ENCODE measurements at regions not wholly inside any gene's neighbourhood (a gene's known extent, or its start where the extent isn't known, plus 50 kb on each side); places are given as distances from the start of the nearest gene placed in this dataset.
"Not testable (repeated sequence)": the region's sequence is repeated elsewhere in the genome, so short reads cannot be mapped to it uniquely, and the experiment has no call there.

GRCh38 chr4:189505380-189505779 is 435.3 kb upstream of the FRG1 start:
- CTCF ChIA-PET = no interaction called here
- Mint-ChIP-seq H3K27me3 (no peaks in the 10 kb centered on the region), H3K27ac (no peak overlapping the region), H3K4me3 (no peak overlapping the region), H3K36me3 (no peaks in the 10 kb centered on the region), H3K4me1 (no peaks in the 10 kb centered on the region), H3K9me3 (peaks cover 5% of the 10 kb centered on the region)
- DNase-seq = no peak

- no peaks in the 10 kb centered on the region for H3K36me3 Mint-ChIP-seq
- H3K4me3 Mint-ChIP-seq = no peak overlapping the region
- CTCF ChIA-PET = no interaction called here
- no peak for DNase-seq
- no peak overlapping the region for H3K27ac Mint-ChIP-seq
- peaks cover 5% of the 10 kb centered on the region for H3K9me3 Mint-ChIP-seq
- H3K27me3 Mint-ChIP-seq = no peaks in the 10 kb centered on the region
- no peaks in the 10 kb centered on the region for H3K4me1 Mint-ChIP-seq
Measured at GRCh38 chr4:189506080-189506479, 434.6 kb upstream of the FRG1 start.

- Mint-ChIP-seq H3K4me3 (no peak overlapping the region), H3K27ac (no peak overlapping the region), H3K9me3 (peaks cover 5% of the 10 kb centered on the region), H3K36me3 (no peaks in the 10 kb centered on the region), H3K27me3 (no peaks in the 10 kb centered on the region), H3K4me1 (no peaks in the 10 kb centered on the region)
- CTCF ChIA-PET = no interaction called here
- DNase-seq = no peak
Measured at GRCh38 chr4:189507060-189507459, 433.6 kb upstream of the FRG1 start.

GRCh38 chr4:189510601-189511000 is 430.1 kb upstream of the FRG1 start:
- H3K27ac Mint-ChIP-seq = no peak overlapping the region
- no peak for DNase-seq
- CTCF ChIA-PET = no interaction called here
- H3K27me3 Mint-ChIP-seq = no peaks in the 10 kb centered on the region
- no peak overlapping the region for H3K4me3 Mint-ChIP-seq
- peaks cover 2% of the 10 kb centered on the region for H3K9me3 Mint-ChIP-seq
- no peaks in the 10 kb centered on the region for H3K36me3 Mint-ChIP-seq
- H3K4me1 Mint-ChIP-seq = no peaks in the 10 kb centered on the region

GRCh38 chr4:189511581-189511980 is 429.1 kb upstream of the FRG1 start:
- Mint-ChIP-seq H3K36me3 (no peaks in the 10 kb centered on the region), H3K4me1 (no peaks in the 10 kb centered on the region), H3K27me3 (no peaks in the 10 kb centered on the region), H3K27ac (no peak overlapping the region), H3K9me3 (peaks cover 3% of the 10 kb centered on the region), H3K4me3 (no peak overlapping the region)
- no peak for DNase-seq
- CTCF ChIA-PET = no interaction called here

GRCh38 chr4:189513421-189513820 is 427.3 kb upstream of the FRG1 start:
- no peak overlapping the region for H3K4me3 Mint-ChIP-seq
- H3K4me1 Mint-ChIP-seq = no peaks in the 10 kb centered on the region
- CTCF ChIA-PET = no interaction called here
- DNase-seq = no peak
- H3K27ac Mint-ChIP-seq = no peak overlapping the region
- H3K9me3 Mint-ChIP-seq = peaks cover 3% of the 10 kb centered on the region
- H3K36me3 Mint-ChIP-seq = no peaks in the 10 kb centered on the region
- H3K27me3 Mint-ChIP-seq = no peaks in the 10 kb centered on the region

- DNase-seq = no peak
- Mint-ChIP-seq H3K9me3 (peaks cover 3% of the 10 kb centered on the region), H3K4me1 (no peaks in the 10 kb centered on the region), H3K4me3 (no peak overlapping the region), H3K36me3 (no peaks in the 10 kb centered on the region), H3K27ac (no peak overlapping the region), H3K27me3 (no peaks in the 10 kb centered on the region)
- CTCF ChIA-PET = no interaction called here
Measured at GRCh38 chr4:189514209-189514608, 426.5 kb upstream of the FRG1 start.

- Mint-ChIP-seq H3K9me3 (peaks cover 3% of the 10 kb centered on the region), H3K4me1 (no peaks in the 10 kb centered on the region), H3K36me3 (no peaks in the 10 kb centered on the region), H3K4me3 (no peak overlapping the region), H3K27me3 (no peaks in the 10 kb centered on the region), H3K27ac (no peak overlapping the region)
- CTCF ChIA-PET = no interaction called here
- no peak for DNase-seq
Measured at GRCh38 chr4:189516902-189517301, 423.8 kb upstream of the FRG1 start.

- no peak overlapping the region for H3K27ac Mint-ChIP-seq
- H3K27me3 Mint-ChIP-seq = no peaks in the 10 kb centered on the region
- H3K4me1 Mint-ChIP-seq = no peaks in the 10 kb centered on the region
Measured at GRCh38 chr4:189519186-189519585, 421.5 kb upstream of the FRG1 start.

GRCh38 chr4:189525304-189525703 is 415.4 kb upstream of the FRG1 start:
- no peaks in the 10 kb centered on the region for H3K27me3 Mint-ChIP-seq
- no peaks in the 10 kb centered on the region for H3K36me3 Mint-ChIP-seq
- no peaks in the 10 kb centered on the region for H3K4me1 Mint-ChIP-seq
- no peak for DNase-seq
- CTCF ChIA-PET = no interaction called here
- H3K9me3 Mint-ChIP-seq = peaks cover 18% of the 10 kb centered on the region
- no peak overlapping the region for H3K27ac Mint-ChIP-seq
- no peak overlapping the region for H3K4me3 Mint-ChIP-seq

More at GRCh38 chr4:189519186-189519585, 421.5 kb upstream of the FRG1 start:
- H3K4me3 Mint-ChIP-seq = no peak overlapping the region
- no peaks in the 10 kb centered on the region for H3K36me3 Mint-ChIP-seq
- DNase-seq = no peak
- H3K9me3 Mint-ChIP-seq = peaks cover 3% of the 10 kb centered on the region
- CTCF ChIA-PET = no interaction called here

GRCh38 chr4:189530848-189531247 is 409.8 kb upstream of the FRG1 start:
- Mint-ChIP-seq H3K36me3 (no peaks in the 10 kb centered on the region), H3K4me1 (no peaks in the 10 kb centered on the region), H3K9me3 (peaks cover 16% of the 10 kb centered on the region), H3K27ac (no peak overlapping the region), H3K4me3 (no peak overlapping the region), H3K27me3 (no peaks in the 10 kb centered on the region)
- no peak for DNase-seq
- CTCF ChIA-PET = no interaction called here

GRCh38 chr4:189533603-189534002 is 407.1 kb upstream of the FRG1 start:
- no peaks in the 10 kb centered on the region for H3K4me1 Mint-ChIP-seq
- no peak overlapping the region for H3K4me3 Mint-ChIP-seq
- CTCF ChIA-PET = no interaction called here
- no peaks in the 10 kb centered on the region for H3K27me3 Mint-ChIP-seq
- H3K9me3 Mint-ChIP-seq = peaks cover 9% of the 10 kb centered on the region
- DNase-seq = no peak
- H3K36me3 Mint-ChIP-seq = no peaks in the 10 kb centered on the region
- no peak overlapping the region for H3K27ac Mint-ChIP-seq

GRCh38 chr4:189547559-189547958 is 393.1 kb upstream of the FRG1 start:
- H3K27me3 Mint-ChIP-seq = no peaks in the 10 kb centered on the region
- no peak overlapping the region for H3K27ac Mint-ChIP-seq
- H3K9me3 Mint-ChIP-seq = no peaks in the 10 kb centered on the region
- H3K4me3 Mint-ChIP-seq = no peak overlapping the region
- no peaks in the 10 kb centered on the region for H3K36me3 Mint-ChIP-seq
- CTCF ChIA-PET = no interaction called here
- no peak for DNase-seq
- H3K4me1 Mint-ChIP-seq = no peaks in the 10 kb centered on the region

- CTCF ChIA-PET = no interaction called here
- Mint-ChIP-seq H3K27me3 (no peaks in the 10 kb centered on the region), H3K4me1 (no peaks in the 10 kb centered on the region), H3K36me3 (no peaks in the 10 kb centered on the region), H3K4me3 (no peak overlapping the region), H3K9me3 (no peaks in the 10 kb centered on the region), H3K27ac (no peak overlapping the region)
- no peak for DNase-seq
Measured at GRCh38 chr4:189548484-189549125, 392.1 kb upstream of the FRG1 start.

- not testable (repeated sequence) for H3K4me1 Mint-ChIP-seq
Measured at GRCh38 chr4:189551931-189552670, 388.6 kb upstream of the FRG1 start.

More at GRCh38 chr4:189551931-189552670, 388.6 kb upstream of the FRG1 start:
- CTCF ChIA-PET, H3K27ac Mint-ChIP-seq, H3K36me3 Mint-ChIP-seq, H3K4me3 Mint-ChIP-seq, H3K27me3 Mint-ChIP-seq, DNase-seq, H3K9me3 Mint-ChIP-seq: not testable (repeated sequence)
